NCI-H460 (cell line): ENCODE measurements at regions not wholly inside any gene's neighbourhood (a gene's known extent, or its start where the extent isn't known, plus 50 kb on each side); places are given as distances from the start of the nearest gene placed in this dataset.
A peak's percentile ranks its signal among the peaks of the same experiment; 100 is the strongest.

Source experiments
- DNase-seq: peaks from one replicate; pipeline ENCODE4 v3.0.0-alpha.2; 2016; ENCODE audit warnings: low read depth; ENCODE audit errors: extremely low read depth

- DNase-seq: no peak
Observed at GRCh38 chr21:41037212-41037611, 130.7 kb upstream of the BACE2 start.

GRCh38 chr21:41037936-41038335 is 130.0 kb upstream of the BACE2 start:
- DNase-seq: no peak

GRCh38 chr21:41043014-41043413 is 124.9 kb upstream of the BACE2 start:
- DNase-seq: no peak

- no peak for DNase-seq
Observed at GRCh38 chr21:41045534-41046268, 122.3 kb upstream of the BACE2 start.

GRCh38 chr21:41048145-41048544 is 119.8 kb upstream of the BACE2 start:
- DNase-seq: no peak

GRCh38 chr21:41048623-41049022 is 119.3 kb upstream of the BACE2 start:
- no peak for DNase-seq

GRCh38 chr21:41052820-41053555 is 115.0 kb upstream of the BACE2 start:
- no peak for DNase-seq

GRCh38 chr21:41054018-41054578 is 113.9 kb upstream of the BACE2 start:
- no peak for DNase-seq

GRCh38 chr21:41055266-41055665 is 112.7 kb upstream of the BACE2 start:
- no peak for DNase-seq

GRCh38 chr21:41059871-41060270 is 108.1 kb upstream of the BACE2 start:
- no peak for DNase-seq

- DNase-seq: no peak
Observed at GRCh38 chr21:41061701-41062100, 106.3 kb upstream of the BACE2 start.

GRCh38 chr21:41064334-41064791 is 103.6 kb upstream of the BACE2 start:
- DNase-seq: no peak

GRCh38 chr21:41064951-41065350 is 103.0 kb upstream of the BACE2 start:
- no peak for DNase-seq

- no peak for DNase-seq
Observed at GRCh38 chr21:41065539-41065938, 102.4 kb upstream of the BACE2 start.

- no peak for DNase-seq
Observed at GRCh38 chr21:41066086-41066938, 101.6 kb upstream of the BACE2 start.

- no peak for DNase-seq
Observed at GRCh38 chr21:41067709-41068108, 100.3 kb upstream of the BACE2 start.

- DNase-seq: no peak
Observed at GRCh38 chr21:41068496-41068895, 99.5 kb upstream of the BACE2 start.

GRCh38 chr21:41068967-41069642 is 98.9 kb upstream of the BACE2 start:
- DNase-seq: peak; percentile 54

- DNase-seq: no peak
Observed at GRCh38 chr21:41070284-41070683, 97.7 kb upstream of the BACE2 start.
